HepG2 (cell line): ENCODE measurements at regions not wholly inside any gene's neighbourhood (a gene's known extent, or its start where the extent isn't known, plus 50 kb on each side); places are given as distances from the start of the nearest gene placed in this dataset.

Experiments used
- ATAC-seq: fragments of 200-7000 bp; cut with Tn5 transposase; 3 replicates; pipeline ENCODE4 v1.9.1; 2020; ENCODE audit warnings: mild to moderate bottlenecking, moderate library complexity
- BruUV-seq: library from RNA; stranded (reverse); fragments of 400-500 nt; replicated peaks from 2 replicates; lab custom pipeline; 2021; lab: Mats Ljungman, UMichigan
- CTCF ChIA-PET: fragments of 300-600 bp; formaldehyde crosslinking; extraction: SDS; loops from one replicate; lab custom pipeline; 2021; ENCODE audit warnings: low total read pairs, inconsistent platforms, low intra/inter-chr PET ratio; lab: Yijun Ruan, JAX
- POLR2A ChIA-PET: fragments of 350-600 bp; sonication (Branson Sonifier 250); formaldehyde crosslinking; loops from one replicate; lab custom pipeline; 2020; ENCODE audit warnings: antibody characterized with exemption, inconsistent platforms; lab: Yijun Ruan, JAX
- DNase-seq: peaks from one replicate; pipeline ENCODE4 v3.0.0-alpha.2; 2015; ENCODE audit warnings: low spot score
- FAIRE-seq: peaks from 3 replicates; lab custom pipeline; 2011; peaks lifted over from hg19 to GRCh38; lab: Jason Lieb, UNC
- H2AFZ ChIP-seq: one replicate; pipeline ENCODE4 v1.6.1; 2011; ENCODE audit warnings: low read length, inconsistent platforms
- H3K27ac ChIP-seq: fragments of 300-600 bp; 3 replicates; pipeline ENCODE4 v1.8.0; 2011; ENCODE audit warnings: mixed run types, mild to moderate bottlenecking, mixed read lengths, low read length, inconsistent platforms; ENCODE audit not compliant: insufficient read depth; ENCODE audit errors: extremely low read length
- H3K27me3 ChIP-seq, 2 experiments: fragments of 200-600 bp in 1 of 2; 2 replicates in 1 of 2; 3 replicates in 1 of 2; pipeline versions ENCODE4 v1.6.0 to v1.8.0; 2011; ENCODE audit warnings: low read length in 2 of 2, mild to moderate bottlenecking in 2 of 2, moderate library complexity in 2 of 2, inconsistent platforms in 1 of 2; ENCODE audit not compliant: insufficient read depth in 2 of 2, control insufficient read depth in 1 of 2
- H3K36me3 ChIP-seq, 2 experiments: fragments of 200-600 bp in 1 of 2; replicated peaks in 1 of 2; 2 replicates in 1 of 2; 3 replicates in 1 of 2; pipeline versions ENCODE4 v1.5.1 to v1.8.0; 2011; ENCODE audit warnings: low read length in 2 of 2, inconsistent platforms in 1 of 2; ENCODE audit not compliant: insufficient read depth in 2 of 2, control insufficient read depth in 1 of 2
- H3K4me1 ChIP-seq: 2 replicates; pipeline ENCODE4 v1.5.1; 2012; ENCODE audit warnings: low read length, inconsistent platforms; ENCODE audit not compliant: insufficient read depth
- H3K4me2 ChIP-seq: 2 replicates; pipeline ENCODE4 v1.6.0; 2011; ENCODE audit warnings: low read depth, low read length, inconsistent platforms
- H3K4me3 ChIP-seq, 3 experiments: fragments of 200-600 bp in 1 of 3; sonication (generic), shearing (Covaris generic) in 1 of 3; replicated peaks in 1 of 3; 2 replicates each; pipeline ENCODE4 v1.5.1; 2011 to 2016; ENCODE audit warnings: low read length in 3 of 3, inconsistent platforms in 2 of 3, low read depth in 2 of 3, mild to moderate bottlenecking in 2 of 3, control low read depth in 1 of 3, mixed read lengths in 1 of 3; ENCODE audit not compliant: insufficient read depth in 1 of 3
- H3K79me2 ChIP-seq: one replicate; pipeline ENCODE4 v1.6.1; 2011; ENCODE audit warnings: low read length, inconsistent platforms; ENCODE audit not compliant: insufficient read depth
- H3K9ac ChIP-seq: 2 replicates; pipeline ENCODE4 v1.6.0; 2011; ENCODE audit warnings: mild to moderate bottlenecking, low read depth, low read length, inconsistent platforms; ENCODE audit not compliant: insufficient read depth
- H3K9me3 ChIP-seq: 2 replicates; pipeline ENCODE4 v1.5.1; 2012; ENCODE audit warnings: mild to moderate bottlenecking, low read length
- H4K20me1 ChIP-seq: 2 replicates; pipeline ENCODE4 v1.6.0; 2011; ENCODE audit warnings: inconsistent platforms, mild to moderate bottlenecking, low read length, moderate library complexity; ENCODE audit not compliant: insufficient read depth
- PLRG1 ChIP-seq: fragments of 450-650 bp; conservative IDR thresholded peaks from 2 replicates; pipeline ENCODE4 v1.6.1; 2016
- SPEN ChIP-seq: sonication (generic); formaldehyde crosslinking; IDR thresholded peaks from 2 replicates; pipeline ENCODE4 v1.5.1; 2020; ENCODE audit warnings: low read depth, mild to moderate bottlenecking, missing genetic modification reagents
- TSC22D2 ChIP-seq: sonication (generic); formaldehyde crosslinking; IDR thresholded peaks from 2 replicates; pipeline ENCODE4 v1.5.1; 2020; ENCODE audit warnings: missing genetic modification reagents, mild to moderate bottlenecking, borderline replicate concordance
- ZNF17 ChIP-seq: sonication (generic); formaldehyde crosslinking; IDR thresholded peaks from 2 replicates; pipeline ENCODE4 v1.5.0; 2020; ENCODE audit warnings: mild to moderate bottlenecking, missing genetic modification reagents
- ZNF44 ChIP-seq: sonication (generic); formaldehyde crosslinking; IDR thresholded peaks from 2 replicates; pipeline ENCODE4 v1.5.1; 2020; ENCODE audit warnings: mild to moderate bottlenecking, missing genetic modification reagents
- WGBS: methylation state at CpG from one replicate; pipeline ENCODE4 v1.1.6; 2017; ENCODE audit warnings: low lambda C conversion rate; 5-methylcytosine and 5-hydroxymethylcytosine counted together
- in situ Hi-C: cut with HindIII; loops from 2 replicates; pipeline ENCODE4 v1.10.0; 2017; ENCODE audit warnings: low pct_unique_long_range_greater_than_20kb; ENCODE audit not compliant: extremely low pct_ligation_motif_present
- intact Hi-C: fragments of 100-400 bp; cut with micrococcal nuclease; formaldehyde crosslinking; loops from one replicate; pipeline ENCODE4 v1.10.0; 2022; ENCODE audit not compliant: unreplicated experiment
- TF ChIP-seq, protein P1 (sequence below): sonication (generic); formaldehyde crosslinking; IDR thresholded peaks from 2 replicates; pipeline ENCODE4 v1.4.0; 2020; ENCODE audit warnings: missing genetic modification reagents
- TF ChIP-seq, protein P2 (sequence below): sonication (generic); formaldehyde crosslinking; IDR thresholded peaks from 2 replicates; pipeline ENCODE4 v1.4.0; 2020; ENCODE audit warnings: mild to moderate bottlenecking, missing genetic modification reagents, borderline replicate concordance
- TF ChIP-seq, protein P3 (sequence below): sonication (generic); formaldehyde crosslinking; IDR thresholded peaks from 2 replicates; pipeline ENCODE4 v1.8.1; 2023; ENCODE audit warnings: mild to moderate bottlenecking, missing genetic modification reagents
- TF ChIP-seq, protein P4 (sequence below): sonication (generic); formaldehyde crosslinking; IDR thresholded peaks from 2 replicates; pipeline ENCODE4 v1.9.0; 2021; ENCODE audit warnings: missing genetic modification reagents, mild to moderate bottlenecking, borderline replicate concordance
- TF ChIP-seq, protein P5 (sequence below): IDR thresholded peaks from 2 replicates; pipeline ENCODE4 v1.6.1; 2018; ENCODE audit warnings: missing genetic modification reagents
- TF ChIP-seq, protein P6 (sequence below): sonication (generic); formaldehyde crosslinking; IDR thresholded peaks from 2 replicates; pipeline ENCODE4 v1.4.0; 2020; ENCODE audit warnings: missing genetic modification reagents, mild to moderate bottlenecking, borderline replicate concordance

DNA sequence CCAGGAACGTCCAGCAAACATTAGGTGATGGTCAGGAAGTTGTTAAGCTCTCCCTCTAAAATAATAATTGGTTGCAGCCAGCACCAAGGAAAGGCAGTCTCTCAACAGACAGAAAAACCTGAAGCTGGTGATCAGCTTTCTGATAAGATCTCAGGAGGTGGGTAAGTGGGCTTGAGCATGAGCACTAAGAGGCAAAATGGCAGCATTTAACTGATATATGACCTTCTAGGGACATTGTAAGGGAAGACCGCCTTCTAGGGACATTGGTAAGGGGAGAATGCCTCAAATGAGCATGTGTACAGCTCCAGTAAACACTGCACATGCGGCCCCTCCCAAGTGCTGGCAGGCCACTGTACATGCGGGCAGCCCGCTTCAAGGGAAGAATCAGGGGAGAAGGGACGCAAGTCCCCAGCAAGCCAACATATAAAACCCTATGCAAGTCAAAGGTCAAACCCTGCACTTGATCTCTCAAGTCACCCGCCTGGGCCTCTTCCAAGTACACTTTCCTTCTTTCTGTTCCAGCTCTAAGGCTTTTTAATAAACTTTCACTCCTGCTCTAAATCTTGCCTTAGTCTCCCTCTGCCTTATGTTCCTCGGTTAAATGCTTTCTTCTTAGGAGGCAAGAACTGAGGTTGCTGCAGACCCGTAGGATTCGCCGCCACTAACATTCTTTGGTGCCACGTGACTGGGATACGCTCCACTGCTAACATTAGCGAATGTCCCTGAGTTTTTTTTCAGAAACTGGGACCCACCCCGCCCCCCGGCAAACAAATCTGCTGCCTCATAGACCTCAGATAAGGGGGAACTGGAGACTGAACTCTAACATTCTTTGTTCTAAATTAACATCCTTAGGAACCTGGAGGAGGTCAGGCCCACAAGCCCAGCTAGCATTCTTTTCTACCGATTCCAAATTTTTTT is 463.8 kb downstream of the LPIN1 start:
- in situ Hi-C loops: no loop called here
- DNase-seq (no peak), FAIRE-seq (no peak), ATAC-seq (no peak)
- H3K4me1 ChIP-seq: no peaks in the 10 kb centered on the region
- intact Hi-C loops: no loop called here
- H3K27me3 ChIP-seq: peaks cover 0 to 9% of the 10 kb centered on the region in 2 experiments; a peak in 2 of 5 replicates
- ChIA-PET CTCF (no interaction called here), POLR2A (no interaction called here)
- no peaks in the 10 kb centered on the region for H3K9me3 ChIP-seq
- no peak overlapping the region for H2AFZ ChIP-seq
- WGBS: 43% methylated on average over 17 of the region's 17 CpGs
- H3K4me3 ChIP-seq: no peak overlapping the region
- no peaks in the 10 kb centered on the region for H3K79me2 ChIP-seq
- no TSS peak for BruUV-seq
- no peak overlapping the region for H3K9ac ChIP-seq
- no peak overlapping the region for H3K27ac ChIP-seq
- no peaks in the 10 kb centered on the region for H3K36me3 ChIP-seq
- H3K4me2 ChIP-seq: no peak overlapping the region
- H4K20me1 ChIP-seq: no peaks in the 10 kb centered on the region
- TF ChIP-seq, protein P1, sequence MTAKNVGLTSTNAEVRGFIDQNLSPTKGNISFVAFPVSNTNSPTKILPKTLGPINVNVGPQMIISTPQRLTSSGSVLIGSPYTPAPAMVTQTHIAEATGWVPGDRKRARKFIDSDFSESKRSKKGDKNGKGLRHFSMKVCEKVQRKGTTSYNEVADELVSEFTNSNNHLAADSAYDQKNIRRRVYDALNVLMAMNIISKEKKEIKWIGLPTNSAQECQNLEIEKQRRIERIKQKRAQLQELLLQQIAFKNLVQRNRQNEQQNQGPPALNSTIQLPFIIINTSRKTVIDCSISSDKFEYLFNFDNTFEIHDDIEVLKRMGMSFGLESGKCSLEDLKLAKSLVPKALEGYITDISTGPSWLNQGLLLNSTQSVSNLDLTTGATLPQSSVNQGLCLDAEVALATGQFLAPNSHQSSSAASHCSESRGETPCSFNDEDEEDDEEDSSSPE (CRISPR knock-in tag): no peak
- TF ChIP-seq, protein P2, sequence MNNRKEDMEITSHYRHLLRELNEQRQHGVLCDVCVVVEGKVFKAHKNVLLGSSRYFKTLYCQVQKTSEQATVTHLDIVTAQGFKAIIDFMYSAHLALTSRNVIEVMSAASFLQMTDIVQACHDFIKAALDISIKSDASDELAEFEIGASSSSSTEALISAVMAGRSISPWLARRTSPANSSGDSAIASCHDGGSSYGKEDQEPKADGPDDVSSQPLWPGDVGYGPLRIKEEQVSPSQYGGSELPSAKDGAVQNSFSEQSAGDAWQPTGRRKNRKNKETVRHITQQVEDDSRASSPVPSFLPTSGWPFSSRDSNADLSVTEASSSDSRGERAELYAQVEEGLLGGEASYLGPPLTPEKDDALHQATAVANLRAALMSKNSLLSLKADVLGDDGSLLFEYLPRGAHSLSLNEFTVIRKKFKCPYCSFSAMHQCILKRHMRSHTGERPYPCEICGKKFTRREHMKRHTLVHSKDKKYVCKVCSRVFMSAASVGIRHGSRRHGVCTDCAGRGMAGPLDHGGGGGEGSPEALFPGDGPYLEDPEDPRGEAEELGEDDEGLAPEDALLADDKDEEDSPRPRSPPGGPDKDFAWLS (CRISPR knock-in tag): no peak
- TF ChIP-seq, protein P3, sequence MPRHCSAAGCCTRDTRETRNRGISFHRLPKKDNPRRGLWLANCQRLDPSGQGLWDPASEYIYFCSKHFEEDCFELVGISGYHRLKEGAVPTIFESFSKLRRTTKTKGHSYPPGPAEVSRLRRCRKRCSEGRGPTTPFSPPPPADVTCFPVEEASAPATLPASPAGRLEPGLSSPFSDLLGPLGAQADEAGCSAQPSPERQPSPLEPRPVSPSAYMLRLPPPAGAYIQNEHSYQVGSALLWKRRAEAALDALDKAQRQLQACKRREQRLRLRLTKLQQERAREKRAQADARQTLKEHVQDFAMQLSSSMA (CRISPR knock-in tag): no peak
- TF ChIP-seq TSC22D2 (CRISPR knock-in tag) (no peak), ZNF17 (CRISPR knock-in tag) (no peak), PLRG1 (no peak), ZNF44 (CRISPR knock-in tag) (no peak), SPEN (CRISPR knock-in tag) (no peak)
- TF ChIP-seq, protein P4, sequence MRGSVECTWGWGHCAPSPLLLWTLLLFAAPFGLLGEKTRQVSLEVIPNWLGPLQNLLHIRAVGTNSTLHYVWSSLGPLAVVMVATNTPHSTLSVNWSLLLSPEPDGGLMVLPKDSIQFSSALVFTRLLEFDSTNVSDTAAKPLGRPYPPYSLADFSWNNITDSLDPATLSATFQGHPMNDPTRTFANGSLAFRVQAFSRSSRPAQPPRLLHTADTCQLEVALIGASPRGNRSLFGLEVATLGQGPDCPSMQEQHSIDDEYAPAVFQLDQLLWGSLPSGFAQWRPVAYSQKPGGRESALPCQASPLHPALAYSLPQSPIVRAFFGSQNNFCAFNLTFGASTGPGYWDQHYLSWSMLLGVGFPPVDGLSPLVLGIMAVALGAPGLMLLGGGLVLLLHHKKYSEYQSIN: no peak
- TF ChIP-seq, protein P5, sequence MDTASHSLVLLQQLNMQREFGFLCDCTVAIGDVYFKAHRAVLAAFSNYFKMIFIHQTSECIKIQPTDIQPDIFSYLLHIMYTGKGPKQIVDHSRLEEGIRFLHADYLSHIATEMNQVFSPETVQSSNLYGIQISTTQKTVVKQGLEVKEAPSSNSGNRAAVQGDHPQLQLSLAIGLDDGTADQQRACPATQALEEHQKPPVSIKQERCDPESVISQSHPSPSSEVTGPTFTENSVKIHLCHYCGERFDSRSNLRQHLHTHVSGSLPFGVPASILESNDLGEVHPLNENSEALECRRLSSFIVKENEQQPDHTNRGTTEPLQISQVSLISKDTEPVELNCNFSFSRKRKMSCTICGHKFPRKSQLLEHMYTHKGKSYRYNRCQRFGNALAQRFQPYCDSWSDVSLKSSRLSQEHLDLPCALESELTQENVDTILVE: no peak
- TF ChIP-seq, protein P6, sequence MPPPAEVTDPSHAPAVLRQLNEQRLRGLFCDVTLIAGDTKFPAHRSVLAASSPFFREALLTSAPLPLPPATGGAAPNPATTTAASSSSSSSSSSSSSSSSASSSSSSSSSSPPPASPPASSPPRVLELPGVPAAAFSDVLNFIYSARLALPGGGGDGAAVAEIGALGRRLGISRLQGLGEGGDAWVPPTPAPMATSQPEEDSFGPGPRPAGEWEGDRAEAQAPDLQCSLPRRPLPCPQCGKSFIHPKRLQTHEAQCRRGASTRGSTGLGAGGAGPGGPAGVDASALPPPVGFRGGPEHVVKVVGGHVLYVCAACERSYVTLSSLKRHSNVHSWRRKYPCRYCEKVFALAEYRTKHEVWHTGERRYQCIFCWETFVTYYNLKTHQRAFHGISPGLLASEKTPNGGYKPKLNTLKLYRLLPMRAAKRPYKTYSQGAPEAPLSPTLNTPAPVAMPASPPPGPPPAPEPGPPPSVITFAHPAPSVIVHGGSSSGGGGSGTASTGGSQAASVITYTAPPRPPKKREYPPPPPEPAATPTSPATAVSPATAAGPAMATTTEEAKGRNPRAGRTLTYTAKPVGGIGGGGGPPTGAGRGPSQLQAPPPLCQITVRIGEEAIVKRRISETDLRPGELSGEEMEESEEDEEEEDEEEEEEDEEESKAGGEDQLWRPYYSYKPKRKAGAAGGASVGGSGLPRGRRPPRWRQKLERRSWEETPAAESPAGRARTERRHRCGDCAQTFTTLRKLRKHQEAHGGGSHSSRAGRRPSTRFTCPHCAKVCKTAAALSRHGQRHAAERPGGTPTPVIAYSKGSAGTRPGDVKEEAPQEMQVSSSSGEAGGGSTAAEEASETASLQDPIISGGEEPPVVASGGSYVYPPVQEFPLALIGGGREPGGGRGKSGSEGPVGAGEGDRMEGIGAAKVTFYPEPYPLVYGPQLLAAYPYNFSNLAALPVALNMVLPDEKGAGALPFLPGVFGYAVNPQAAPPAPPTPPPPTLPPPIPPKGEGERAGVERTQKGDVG (CRISPR knock-in tag): no peak
